HG03354 (cell line): ENCODE measurements at regions not wholly inside any gene's neighbourhood (a gene's known extent, or its start where the extent isn't known, plus 50 kb on each side); places are given as distances from the start of the nearest gene placed in this dataset.

ENCODE experiments used
- ATAC-seq: cut with Tn5 transposase; IDR thresholded peaks from one replicate; pipeline ENCODE4 v1.9.1; 2021; ENCODE audit warnings: mild to moderate bottlenecking; ENCODE audit not compliant: unreplicated experiment, poor library complexity, severe bottlenecking

GRCh38 chr3:150183678-150184425 lies 213.2 kb upstream of the PFN2 start:
- peak; percentile 93 for ATAC-seq

GRCh38 chr3:150180334-150180733 lies 209.6 kb upstream of the PFN2 start:
- ATAC-seq, result no peak

GRCh38 chr3:150179330-150179729 lies 208.6 kb upstream of the PFN2 start:
- ATAC-seq, result no peak

- no peak for ATAC-seq
Observed at GRCh38 chr3:150177673-150178381, 207.1 kb upstream of the PFN2 start.

GRCh38 chr3:150174179-150174578 lies 203.5 kb upstream of the PFN2 start:
- no peak for ATAC-seq

- ATAC-seq, result no peak
Observed at GRCh38 chr3:150172356-150172755, 201.7 kb upstream of the PFN2 start.

- ATAC-seq, result no peak
Observed at GRCh38 chr3:150170852-150171520, 200.3 kb upstream of the PFN2 start.

GRCh38 chr3:150169330-150169940 lies 198.7 kb upstream of the PFN2 start:
- no peak for ATAC-seq

- no peak for ATAC-seq
Observed at GRCh38 chr3:150168698-150169097, 198.0 kb upstream of the PFN2 start.

GRCh38 chr3:150165396-150166094 lies 194.8 kb upstream of the PFN2 start:
- ATAC-seq, result no peak

GRCh38 chr3:150161011-150161410 lies 190.3 kb upstream of the PFN2 start:
- ATAC-seq, result no peak

GRCh38 chr3:150158943-150159625 lies 188.4 kb upstream of the PFN2 start:
- no peak for ATAC-seq

- ATAC-seq, result no peak
Observed at GRCh38 chr3:150152567-150152966, 181.9 kb upstream of the PFN2 start.

GRCh38 chr3:150150633-150151032 lies 179.9 kb upstream of the PFN2 start:
- ATAC-seq, result no peak

- no peak for ATAC-seq
Observed at GRCh38 chr3:150149651-150150051, 179.0 kb upstream of the PFN2 start.

- no peak for ATAC-seq
Observed at GRCh38 chr3:150148227-150148626, 177.5 kb upstream of the PFN2 start.

- ATAC-seq, result no peak
Observed at GRCh38 chr3:150147776-150148175, 177.1 kb upstream of the PFN2 start.

- ATAC-seq, result peak; percentile 62
Observed at GRCh38 chr3:150146991-150147761, 176.5 kb upstream of the PFN2 start.

GRCh38 chr3:150145659-150146058 lies 175.0 kb upstream of the PFN2 start:
- ATAC-seq, result no peak
